A549 (cell line): ENCODE measurements at regions not wholly inside any gene's neighbourhood (a gene's known extent, or its start where the extent isn't known, plus 50 kb on each side); places are given as distances from the start of the nearest gene placed in this dataset.
A peak's percentile ranks its signal among the peaks of the same experiment; 100 is the strongest.

Experiments used
- ATAC-seq, 2 experiments: fragments of 200-7000 bp in 1 of 2; fragments of >200 bp in 1 of 2; cut with Nextera tagmentation in 1 of 2; cut with Tn5 transposase in 1 of 2; 3 replicates each; pipeline versions ENCODE4 v1.8.0 to v1.9.1; 2018 to 2020; ENCODE audit warnings: mild to moderate bottlenecking in 1 of 2, moderate library complexity in 1 of 2
- CTCF ChIA-PET: fragments of 300-600 bp; sonication (Branson Sonifier 250); formaldehyde crosslinking; extraction: SDS; loops from one replicate; lab custom pipeline; 2021; ENCODE audit warnings: antibody characterized with exemption, inconsistent platforms; lab: Yijun Ruan, JAX
- POLR2A ChIA-PET: fragments of 350-600 bp; formaldehyde crosslinking; extraction: SDS; loops from one replicate; lab custom pipeline; 2021; ENCODE audit warnings: antibody characterized with exemption, inconsistent platforms; lab: Yijun Ruan, JAX
- DNase-seq, 2 experiments: peaks; one replicate each; pipeline versions ENCODE4 v3.0.0 to v3.0.0-alpha.2; 2011 to 2016; ENCODE audit warnings: low read depth in 1 of 2, low spot score in 1 of 2
- FAIRE-seq: peaks from 2 replicates; lab custom pipeline; 2011; peaks lifted over from hg19 to GRCh38; lab: Jason Lieb, UNC
- H3K27ac ChIP-seq, 2 experiments: fragments of >200 bp; sonication (Bioruptor Twin); formaldehyde crosslinking; 3 replicates each; pipeline ENCODE4 v1.5.1; 2016 to 2017
- H3K4me1 ChIP-seq: fragments of >200 bp; sonication (Bioruptor Twin); formaldehyde crosslinking; 3 replicates; pipeline ENCODE4 v1.6.1; 2016
- H3K4me2 ChIP-seq: fragments of >200 bp; sonication (Bioruptor Twin); formaldehyde crosslinking; 3 replicates; pipeline ENCODE4 v1.6.1; 2016
- H3K4me3 ChIP-seq: fragments of >200 bp; sonication (Bioruptor Twin); formaldehyde crosslinking; 3 replicates; pipeline ENCODE4 v1.5.1; 2016
- H3K9me3 ChIP-seq: fragments of >200 bp; sonication (Bioruptor Twin); formaldehyde crosslinking; 3 replicates; pipeline ENCODE4 v1.6.1; 2016
- EHMT2 ChIP-seq: fragments of 200-600 bp; sonication (generic); IDR thresholded peaks from 2 replicates; pipeline ENCODE4 v1.6.1; 2016; ENCODE audit warnings: antibody characterized with exemption, low read depth, mild to moderate bottlenecking, moderate library complexity
- FOSB ChIP-seq: fragments of 250-450 bp; sonication (Bioruptor Pico); IDR thresholded peaks from 2 replicates; pipeline ENCODE4 v1.5.0; 2020; ENCODE audit warnings: mild to moderate bottlenecking, moderate library complexity
- FOXS1 ChIP-seq: fragments of 250-450 bp; sonication (Bioruptor Pico); IDR thresholded peaks from 2 replicates; pipeline ENCODE4 v1.5.0; 2020; ENCODE audit warnings: mild to moderate bottlenecking, moderate library complexity
- HEYL ChIP-seq: fragments of 250-450 bp; sonication (Bioruptor Pico); IDR thresholded peaks from 2 replicates; pipeline ENCODE4 v1.8.0; 2021; ENCODE audit warnings: mild to moderate bottlenecking, moderate library complexity
- HOXB13 ChIP-seq: fragments of 250-450 bp; sonication (Bioruptor Pico); IDR thresholded peaks from 2 replicates; pipeline ENCODE4 v1.5.0; 2020; ENCODE audit warnings: low read depth, mild to moderate bottlenecking, moderate library complexity
- JUN ChIP-seq, 2 experiments: fragments of >200 bp; sonication (Bioruptor Twin); formaldehyde crosslinking; IDR thresholded peaks; 2 replicates in 1 of 2; 3 replicates in 1 of 2; pipeline ENCODE4 v1.6.1; 2016 to 2017
- JUNB ChIP-seq: fragments of >200 bp; sonication (Bioruptor Twin); formaldehyde crosslinking; IDR thresholded peaks from 2 replicates; pipeline ENCODE4 v1.6.1; 2016
- KDM1A ChIP-seq: fragments of 200-600 bp; sonication (generic); IDR thresholded peaks from 2 replicates; pipeline ENCODE4 v1.6.1; 2016; ENCODE audit warnings: low read depth, mild to moderate bottlenecking
- KDM5A ChIP-seq: fragments of 200-600 bp; sonication (generic); IDR thresholded peaks from 2 replicates; pipeline ENCODE4 v1.6.1; 2016; ENCODE audit warnings: antibody characterized with exemption, mild to moderate bottlenecking
- MYC ChIP-seq: IDR thresholded peaks from 2 replicates; pipeline ENCODE4 v1.6.1; 2012; ENCODE audit warnings: mild to moderate bottlenecking, inconsistent platforms, low read length, improper control_type of control experiment, borderline replicate concordance
- NFE2L2 ChIP-seq: fragments of 150-350 bp; conservative IDR thresholded peaks from 2 replicates; pipeline ENCODE4 v1.6.1; 2014; ENCODE audit warnings: low read length
- NPAS2 ChIP-seq: fragments of 250-450 bp; sonication (Bioruptor Pico); IDR thresholded peaks from 2 replicates; pipeline ENCODE4 v1.8.0; 2022; ENCODE audit warnings: mild to moderate bottlenecking, moderate library complexity, borderline replicate concordance
- POLR2A ChIP-seq: IDR thresholded peaks from 2 replicates; pipeline ENCODE4 v1.6.1; 2012; ENCODE audit warnings: mild to moderate bottlenecking, low read length
- POLR2AphosphoS2 ChIP-seq: conservative IDR thresholded peaks from 2 replicates; pipeline ENCODE4 v1.6.1; 2012; ENCODE audit warnings: low read length, improper control_type of control experiment, inconsistent platforms
- RAD21 ChIP-seq, 2 experiments: fragments of >200 bp in 1 of 2; sonication (Bioruptor Twin) in 1 of 2; formaldehyde crosslinking in 1 of 2; IDR thresholded peaks in 1 of 2; conservative IDR thresholded peaks in 1 of 2; 2 replicates in 1 of 2; 3 replicates in 1 of 2; pipeline ENCODE4 v1.6.1; 2012 to 2018; ENCODE audit warnings: inconsistent platforms in 1 of 2
- RARB ChIP-seq: fragments of 250-450 bp; sonication (Bioruptor Pico); IDR thresholded peaks from 2 replicates; pipeline ENCODE4 v1.8.0; 2021; ENCODE audit warnings: mild to moderate bottlenecking, moderate library complexity
- RFX5 ChIP-seq: fragments of 450-650 bp; IDR thresholded peaks from 2 replicates; pipeline ENCODE4 v1.7.1; 2014; ENCODE audit warnings: antibody characterized with exemption, mild to moderate bottlenecking, moderate library complexity
- RNF2 ChIP-seq: fragments of 200-600 bp; sonication (generic); IDR thresholded peaks from 2 replicates; pipeline ENCODE4 v1.6.1; 2016; ENCODE audit warnings: low read depth, mild to moderate bottlenecking, antibody characterized with exemption, moderate library complexity, borderline replicate concordance
- SMC3 ChIP-seq: fragments of >200 bp; sonication (Bioruptor Twin); formaldehyde crosslinking; IDR thresholded peaks from 3 replicates; pipeline ENCODE4 v1.6.1; 2018; ENCODE audit warnings: inconsistent platforms
- SREBF2 ChIP-seq: fragments of 450-650 bp; IDR thresholded peaks from 2 replicates; pipeline ENCODE4 v1.6.1; 2014; ENCODE audit warnings: mild to moderate bottlenecking, moderate library complexity
- TFCP2L1 ChIP-seq: fragments of 250-450 bp; sonication (Bioruptor Pico); IDR thresholded peaks from 2 replicates; pipeline ENCODE4 v1.5.0; 2021; ENCODE audit warnings: mild to moderate bottlenecking
- ZC3H11A ChIP-seq: fragments of 450-650 bp; IDR thresholded peaks from 2 replicates; pipeline ENCODE4 v1.6.1; 2014; ENCODE audit warnings: antibody characterized with exemption, mild to moderate bottlenecking
- ZFP36 ChIP-seq: fragments of 450-650 bp; IDR thresholded peaks from 2 replicates; pipeline ENCODE4 v1.6.1; 2014; ENCODE audit warnings: borderline replicate concordance; ENCODE audit not compliant: partially characterized antibody
- ZNF302 ChIP-seq: fragments of 250-450 bp; sonication (Bioruptor Pico); IDR thresholded peaks from 2 replicates; pipeline ENCODE4 v1.9.0; 2021; ENCODE audit warnings: inconsistent platforms, mild to moderate bottlenecking, moderate library complexity
- WGBS: methylation state at CpG from one replicate; pipeline ENCODE4 v1.1.6; 2017; ENCODE audit errors: missing lambda C conversion rate; 5-methylcytosine and 5-hydroxymethylcytosine counted together
- TF ChIP-seq, protein P1 (sequence below): fragments of >200 bp; sonication (Bioruptor Twin); formaldehyde crosslinking; IDR thresholded peaks from 2 replicates; pipeline ENCODE4 v1.6.1; 2016
- TF ChIP-seq, protein P2 (sequence below): fragments of >200 bp; sonication (Bioruptor Twin); formaldehyde crosslinking; IDR thresholded peaks from 3 replicates; pipeline ENCODE4 v1.6.1; 2016
- TF ChIP-seq, protein P3 (sequence below): fragments of 250-450 bp; sonication (Bioruptor Pico); IDR thresholded peaks from 2 replicates; pipeline ENCODE4 v1.5.0; 2021; ENCODE audit warnings: mild to moderate bottlenecking, moderate library complexity, borderline replicate concordance
- TF ChIP-seq, protein P4 (sequence below): IDR thresholded peaks from 2 replicates; pipeline ENCODE4 v1.6.1; 2012
- TF ChIP-seq, protein P5 (sequence below): IDR thresholded peaks from 2 replicates; pipeline ENCODE4 v1.6.1; 2012
- TF ChIP-seq, protein P6 (sequence below): fragments of 450-650 bp; IDR thresholded peaks from 2 replicates; pipeline ENCODE4 v1.6.1; 2014; ENCODE audit warnings: antibody characterized with exemption

DNA sequence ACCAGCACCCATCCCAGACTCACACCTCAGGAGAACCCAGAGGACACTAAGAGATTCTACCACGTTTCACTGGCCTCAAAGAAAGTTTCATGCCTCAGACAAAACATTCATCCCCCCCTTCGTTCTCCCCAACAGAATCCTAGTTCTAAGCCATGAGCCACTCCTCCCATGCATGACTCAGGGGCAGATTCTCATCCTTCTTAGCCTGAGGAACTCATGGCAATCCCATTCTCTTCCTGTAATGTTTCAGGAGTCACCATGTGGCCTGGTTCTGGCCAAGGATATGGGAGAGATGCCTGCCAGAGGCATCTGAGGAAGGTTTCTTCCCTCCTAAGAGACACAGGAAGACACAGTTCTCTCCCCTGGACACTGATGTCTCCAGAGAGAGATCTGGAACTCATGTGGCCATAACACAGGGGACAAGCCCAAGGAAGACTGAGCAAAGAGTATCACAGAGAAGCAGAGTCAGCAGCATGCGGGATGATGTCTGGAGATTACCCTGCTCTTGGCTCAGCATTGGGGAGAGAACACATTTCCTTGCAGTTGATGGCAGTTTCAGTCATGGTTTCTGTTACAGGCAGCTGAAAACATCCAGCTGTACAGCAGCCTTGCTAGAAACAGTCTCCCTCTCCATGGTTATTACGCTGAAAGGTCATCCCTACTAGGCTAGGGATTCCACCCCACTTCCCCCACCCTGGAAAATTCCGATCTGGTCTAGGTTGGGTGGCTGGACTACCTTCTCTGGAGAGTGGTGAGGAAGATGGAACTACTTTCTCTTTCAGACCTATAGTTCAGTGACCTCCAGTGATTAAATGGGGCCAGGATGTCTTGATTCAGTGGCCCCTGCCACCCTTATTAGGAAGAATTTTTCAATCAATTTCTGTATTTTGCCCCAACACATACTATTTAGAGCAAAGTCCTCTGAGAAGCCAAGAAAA, 115.4 kb downstream of the ZNF608 start:
- POLR2A ChIA-PET, result no interaction called here
- no peak for DNase-seq
- no peak for TF ChIP-seq KDM5A
- TF ChIP-seq HOXB13 (CRISPR knock-in tag), result no peak
- no peak for TF ChIP-seq RFX5
- TF ChIP-seq NPAS2 (CRISPR knock-in tag), result no peak
- TF ChIP-seq, protein P1, sequence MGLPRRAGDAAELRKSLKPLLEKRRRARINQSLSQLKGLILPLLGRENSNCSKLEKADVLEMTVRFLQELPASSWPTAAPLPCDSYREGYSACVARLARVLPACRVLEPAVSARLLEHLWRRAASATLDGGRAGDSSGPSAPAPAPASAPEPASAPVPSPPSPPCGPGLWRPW, result no peak
- TF ChIP-seq, protein P2, sequence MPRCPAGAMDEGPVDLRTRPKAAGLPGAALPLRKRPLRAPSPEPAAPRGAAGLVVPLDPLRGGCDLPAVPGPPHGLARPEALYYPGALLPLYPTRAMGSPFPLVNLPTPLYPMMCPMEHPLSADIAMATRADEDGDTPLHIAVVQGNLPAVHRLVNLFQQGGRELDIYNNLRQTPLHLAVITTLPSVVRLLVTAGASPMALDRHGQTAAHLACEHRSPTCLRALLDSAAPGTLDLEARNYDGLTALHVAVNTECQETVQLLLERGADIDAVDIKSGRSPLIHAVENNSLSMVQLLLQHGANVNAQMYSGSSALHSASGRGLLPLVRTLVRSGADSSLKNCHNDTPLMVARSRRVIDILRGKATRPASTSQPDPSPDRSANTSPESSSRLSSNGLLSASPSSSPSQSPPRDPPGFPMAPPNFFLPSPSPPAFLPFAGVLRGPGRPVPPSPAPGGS, result no peak
- TF ChIP-seq SMC3, result no peak
- TF ChIP-seq RNF2, result no peak
- no peak for TF ChIP-seq RARB (CRISPR knock-in tag)
- TF ChIP-seq KDM1A, result no peak
- TF ChIP-seq SREBF2, result no peak
- TF ChIP-seq ZC3H11A, result no peak
- no peak for TF ChIP-seq FOSB (CRISPR knock-in tag)
- TF ChIP-seq ZNF302, result no peak
- TF ChIP-seq, all 56 proteins: peak for 0
- FAIRE-seq (no peak), ATAC-seq (no peak)
- Histone ChIP-seq H3K4me3 (no peak overlapping the region), H3K4me2 (no peak overlapping the region), H3K9me3 (no peaks in the 10 kb centered on the region), H3K27ac (peak overlapping the region in 1 of 2 experiments; percentile 90; a peak in 1 of 6 replicates), H3K4me1 (peaks cover 38% of the 10 kb centered on the region)
- CTCF ChIA-PET, result no interaction called here
- 90% methylated on average over 5 of the region's 5 CpGs for WGBS

DNA sequence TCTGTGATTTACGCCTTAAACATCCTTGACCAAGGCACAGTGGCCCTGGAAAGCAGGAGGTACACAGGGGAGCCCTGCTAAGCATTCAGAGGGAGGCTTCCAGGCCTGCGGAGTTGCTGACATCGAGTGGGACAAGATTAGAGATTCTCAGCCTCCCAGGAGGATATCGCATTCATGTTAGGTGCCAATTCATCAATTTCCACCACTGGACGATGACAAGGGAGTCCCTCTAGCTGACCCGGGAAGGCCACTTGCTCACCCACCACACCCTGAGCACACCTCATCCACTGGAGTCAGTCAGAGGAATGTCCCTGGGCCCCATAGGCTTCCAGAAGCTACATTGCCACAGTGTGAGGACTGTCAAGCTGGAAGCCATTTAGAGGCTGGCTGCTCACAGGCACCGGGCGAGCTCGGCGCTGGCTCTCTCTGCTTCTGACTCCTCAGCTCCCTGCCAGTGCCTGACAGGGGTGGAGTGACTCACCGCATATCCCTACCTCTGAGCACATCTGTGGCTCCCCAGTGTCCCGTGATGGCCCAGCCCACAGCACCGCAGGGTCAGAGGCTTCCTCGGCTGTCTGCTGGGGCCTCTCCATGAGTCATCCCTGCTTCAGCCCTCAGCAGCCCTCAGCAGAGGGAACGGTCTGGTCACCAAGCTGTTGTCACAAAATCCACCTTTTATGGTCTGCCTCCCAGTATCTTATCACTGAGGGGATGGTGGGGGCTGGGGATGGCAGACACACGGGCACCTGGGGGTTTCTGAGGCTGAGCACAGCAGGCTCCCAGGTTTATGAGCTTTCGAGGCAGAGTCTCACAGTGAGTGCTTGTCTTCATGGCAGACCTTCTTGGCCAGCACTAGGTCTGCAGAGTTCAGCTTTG, 117.5 kb downstream of the ZNF608 start:
- H3K27ac ChIP-seq, result peak overlapping the region; percentile 82 to 90
- FAIRE-seq (peak; percentile 74), ATAC-seq (peak; percentile 99), DNase-seq (peak; percentile 86 to 95)
- CTCF ChIA-PET, result no interaction called here
- POLR2A ChIA-PET, result interaction anchor here (0.9 kb wide), 1 partner anchor 29 kb away, joined by 4 read pairs; no protein-coding TSS in a partner anchor
- WGBS, result 42% methylated on average over 11 of the region's 17 CpGs
- peaks cover 25% of the 10 kb centered on the region for H3K4me1 ChIP-seq
- no peak overlapping the region for H3K4me3 ChIP-seq
- peak overlapping the region; percentile 63 for H3K4me2 ChIP-seq
- no peaks in the 10 kb centered on the region for H3K9me3 ChIP-seq
- TF ChIP-seq MYC, result no peak
- TF ChIP-seq SMC3, result peak; percentile 37; the same call in 1 of the 3 replicates
- TF ChIP-seq KDM5A, result no peak
- TF ChIP-seq JUNB, result peak; percentile 74
- TF ChIP-seq, protein P3, sequence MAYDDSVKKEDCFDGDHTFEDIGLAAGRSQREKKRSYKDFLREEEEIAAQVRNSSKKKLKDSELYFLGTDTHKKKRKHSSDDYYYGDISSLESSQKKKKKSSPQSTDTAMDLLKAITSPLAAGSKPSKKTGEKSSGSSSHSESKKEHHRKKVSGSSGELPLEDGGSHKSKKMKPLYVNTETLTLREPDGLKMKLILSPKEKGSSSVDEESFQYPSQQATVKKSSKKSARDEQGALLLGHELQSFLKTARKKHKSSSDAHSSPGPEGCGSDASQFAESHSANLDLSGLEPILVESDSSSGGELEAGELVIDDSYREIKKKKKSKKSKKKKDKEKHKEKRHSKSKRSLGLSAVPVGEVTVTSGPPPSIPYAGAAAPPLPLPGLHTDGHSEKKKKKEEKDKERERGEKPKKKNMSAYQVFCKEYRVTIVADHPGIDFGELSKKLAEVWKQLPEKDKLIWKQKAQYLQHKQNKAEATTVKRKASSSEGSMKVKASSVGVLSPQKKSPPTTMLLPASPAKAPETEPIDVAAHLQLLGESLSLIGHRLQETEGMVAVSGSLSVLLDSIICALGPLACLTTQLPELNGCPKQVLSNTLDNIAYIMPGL (CRISPR knock-in tag), result no peak
- peak in 1 of 2 experiments; percentile 44; a peak in 3 of 5 replicates for TF ChIP-seq RAD21 (conservative IDR thresholded peaks at IDR 0.05 in 1 of 2, IDR thresholded peaks at IDR 0.05 in 1 of 2)
- TF ChIP-seq ZFP36, result peak; percentile 27
- TF ChIP-seq, protein P4, sequence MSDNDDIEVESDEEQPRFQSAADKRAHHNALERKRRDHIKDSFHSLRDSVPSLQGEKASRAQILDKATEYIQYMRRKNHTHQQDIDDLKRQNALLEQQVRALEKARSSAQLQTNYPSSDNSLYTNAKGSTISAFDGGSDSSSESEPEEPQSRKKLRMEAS, result peak; percentile 66
- TF ChIP-seq FOXS1 (CRISPR knock-in tag), result no peak
- TF ChIP-seq EHMT2, result no peak
- TF ChIP-seq POLR2AphosphoS2, result no peak
- no peak for TF ChIP-seq TFCP2L1 (CRISPR knock-in tag)
- TF ChIP-seq POLR2A, result no peak
- TF ChIP-seq NFE2L2, result no peak
- TF ChIP-seq, protein P5, sequence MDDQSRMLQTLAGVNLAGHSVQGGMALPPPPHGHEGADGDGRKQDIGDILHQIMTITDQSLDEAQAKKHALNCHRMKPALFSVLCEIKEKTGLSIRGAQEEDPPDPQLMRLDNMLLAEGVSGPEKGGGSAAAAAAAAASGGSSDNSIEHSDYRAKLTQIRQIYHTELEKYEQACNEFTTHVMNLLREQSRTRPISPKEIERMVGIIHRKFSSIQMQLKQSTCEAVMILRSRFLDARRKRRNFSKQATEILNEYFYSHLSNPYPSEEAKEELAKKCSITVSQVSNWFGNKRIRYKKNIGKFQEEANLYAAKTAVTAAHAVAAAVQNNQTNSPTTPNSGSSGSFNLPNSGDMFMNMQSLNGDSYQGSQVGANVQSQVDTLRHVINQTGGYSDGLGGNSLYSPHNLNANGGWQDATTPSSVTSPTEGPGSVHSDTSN, result no peak
- TF ChIP-seq, protein P6, sequence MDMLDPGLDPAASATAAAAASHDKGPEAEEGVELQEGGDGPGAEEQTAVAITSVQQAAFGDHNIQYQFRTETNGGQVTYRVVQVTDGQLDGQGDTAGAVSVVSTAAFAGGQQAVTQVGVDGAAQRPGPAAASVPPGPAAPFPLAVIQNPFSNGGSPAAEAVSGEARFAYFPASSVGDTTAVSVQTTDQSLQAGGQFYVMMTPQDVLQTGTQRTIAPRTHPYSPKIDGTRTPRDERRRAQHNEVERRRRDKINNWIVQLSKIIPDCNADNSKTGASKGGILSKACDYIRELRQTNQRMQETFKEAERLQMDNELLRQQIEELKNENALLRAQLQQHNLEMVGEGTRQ, result peak; percentile 52; the same call in 1 of the 2 replicates
- TF ChIP-seq HEYL (CRISPR knock-in tag), result no peak
- peak in 1 of 2 experiments; percentile 52; a peak in 1 of 5 replicates for TF ChIP-seq JUN (IDR thresholded peaks at IDR 0.05)
